GM18873 (cell line): ENCODE measurements at regions not wholly inside any gene's neighbourhood (a gene's known extent, or its start where the extent isn't known, plus 50 kb on each side); places are given as distances from the start of the nearest gene placed in this dataset.
"Not testable (repeated sequence)": the region's sequence is repeated elsewhere in the genome, so short reads cannot be mapped to it uniquely, and the experiment has no call there.

ENCODE experiments used
- ATAC-seq: cut with Tn5 transposase; IDR thresholded peaks from one replicate; pipeline ENCODE4 v1.9.1; 2021; ENCODE audit warnings: mild to moderate bottlenecking, moderate library complexity, moderate number of reproducible peaks; ENCODE audit not compliant: unreplicated experiment, low FRiP score

DNA sequence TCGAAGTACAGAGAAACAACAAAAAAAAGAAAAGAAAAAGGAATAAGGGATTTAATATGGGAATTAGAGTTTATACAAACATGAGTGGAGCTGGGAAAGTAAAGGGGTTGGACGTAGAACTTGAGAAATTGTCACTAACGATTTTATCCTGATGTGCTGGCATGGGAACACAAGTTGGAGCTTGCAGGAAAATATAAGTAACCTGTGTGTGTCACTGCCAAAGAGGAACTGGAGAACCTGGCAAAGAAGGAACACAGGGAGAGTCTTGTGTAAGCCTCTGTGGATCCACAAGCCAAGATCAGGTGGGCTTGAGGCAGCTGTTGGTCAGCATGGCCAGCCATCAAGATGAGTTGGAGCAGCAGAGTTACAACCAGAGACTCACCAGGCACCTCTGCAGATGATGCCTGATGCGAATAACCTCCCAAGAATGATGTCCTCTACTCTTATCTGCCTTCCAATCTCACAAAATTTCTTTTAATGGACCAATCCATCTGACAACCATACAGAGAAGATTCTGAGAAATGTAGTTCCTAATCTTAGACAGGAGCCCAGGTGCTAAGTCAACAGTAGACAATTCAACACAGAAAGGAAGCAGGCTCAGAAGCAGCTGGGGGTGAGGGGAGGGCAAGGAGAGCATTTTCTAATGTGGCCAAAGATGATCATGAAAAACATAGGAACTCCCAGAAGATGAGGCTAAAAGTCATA is 77.0 kb upstream of the SPOPL start:
- no peak for ATAC-seq

DNA sequence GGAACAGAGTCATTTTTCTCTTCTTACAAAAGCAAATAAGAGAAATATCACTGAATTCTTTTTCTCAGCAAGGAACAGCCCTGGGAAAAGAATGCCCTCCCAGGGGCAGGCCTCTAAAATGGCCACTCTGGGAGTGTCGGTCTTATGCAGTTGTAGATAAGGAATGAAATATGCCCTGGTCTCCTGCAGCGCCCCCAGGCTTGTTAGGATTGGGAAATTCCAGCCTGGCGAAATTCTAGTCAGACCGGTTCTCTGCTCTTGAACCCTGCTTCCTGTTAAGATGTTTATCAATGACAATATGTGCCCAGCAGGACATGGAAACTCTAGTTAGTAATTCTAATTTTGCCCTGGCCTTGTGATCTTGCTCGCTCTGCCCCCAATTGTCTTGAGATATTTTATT is 75.5 kb upstream of the SPOPL start:
- not testable (repeated sequence) for ATAC-seq

GRCh38 chr2:138428710-138429440 is 72.7 kb upstream of the SPOPL start:
- no peak for ATAC-seq

DNA sequence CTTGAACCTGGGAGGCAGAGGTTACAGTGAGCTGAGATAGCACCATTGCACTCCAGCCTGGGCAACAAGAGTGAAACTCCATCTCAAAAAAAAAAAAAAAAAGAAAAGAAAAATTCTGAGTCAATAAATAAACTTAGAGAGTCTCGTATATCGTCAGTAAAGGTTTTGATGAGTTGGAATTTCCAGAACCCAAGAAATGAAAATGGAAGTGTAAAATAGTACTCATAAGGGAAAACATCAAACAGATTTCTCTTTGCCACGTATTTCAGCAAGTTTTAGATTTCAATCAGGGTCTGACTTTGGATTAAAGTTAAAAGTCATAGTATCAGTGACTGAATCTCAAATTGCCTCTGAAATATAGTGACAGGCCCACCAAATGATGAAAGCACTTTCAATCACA is 71.4 kb upstream of the SPOPL start:
- ATAC-seq, result no peak

- ATAC-seq, result no peak
Measured at GRCh38 chr2:138432971-138433370, 68.6 kb upstream of the SPOPL start.

DNA sequence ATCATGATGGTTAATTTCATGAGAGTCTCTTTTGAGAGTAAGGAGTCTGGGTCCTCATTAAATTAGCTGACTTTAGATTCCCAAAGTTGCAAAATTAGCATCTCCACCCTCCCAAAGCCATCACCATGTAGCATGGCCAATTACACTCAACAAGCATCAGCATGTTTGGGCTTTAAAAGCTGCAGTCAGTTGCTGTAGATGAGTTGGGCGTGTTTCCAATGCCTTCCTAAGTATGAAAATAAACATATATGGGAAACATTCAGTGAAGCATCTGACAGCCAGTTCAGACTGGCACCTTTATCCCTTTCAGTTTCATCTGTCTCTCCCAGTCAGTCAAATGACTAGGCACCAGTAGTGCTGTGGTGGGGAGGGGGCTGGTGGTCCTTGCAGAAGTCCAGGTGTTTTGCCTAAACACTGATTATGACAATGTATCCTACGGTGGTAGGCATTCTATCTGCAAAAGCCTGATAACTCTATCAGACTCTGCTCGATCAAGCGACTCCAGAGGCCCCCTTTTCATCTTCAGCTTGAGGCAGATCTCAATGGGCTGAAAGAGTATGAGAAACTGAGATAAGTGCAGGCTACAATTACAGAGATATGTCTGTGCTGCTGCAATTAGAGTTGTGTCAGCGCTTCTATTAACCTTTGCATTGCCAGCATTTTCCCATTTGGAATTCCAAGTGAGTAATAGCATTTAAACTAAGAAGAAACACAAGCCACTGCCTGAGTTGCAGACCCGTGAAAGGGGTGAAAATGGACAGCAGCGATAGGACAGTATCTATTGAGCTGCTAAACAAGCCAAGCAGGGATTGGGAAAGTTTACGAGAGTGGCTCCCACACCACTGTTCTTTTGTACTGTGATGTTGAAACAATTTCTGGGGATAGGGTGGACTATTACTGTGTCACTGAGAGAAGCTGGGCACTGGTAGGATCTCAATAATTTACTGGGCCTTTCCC is 67.3 kb upstream of the SPOPL start:
- ATAC-seq, result no peak

GRCh38 chr2:138435701-138436100 is 65.9 kb upstream of the SPOPL start:
- ATAC-seq, result no peak

DNA sequence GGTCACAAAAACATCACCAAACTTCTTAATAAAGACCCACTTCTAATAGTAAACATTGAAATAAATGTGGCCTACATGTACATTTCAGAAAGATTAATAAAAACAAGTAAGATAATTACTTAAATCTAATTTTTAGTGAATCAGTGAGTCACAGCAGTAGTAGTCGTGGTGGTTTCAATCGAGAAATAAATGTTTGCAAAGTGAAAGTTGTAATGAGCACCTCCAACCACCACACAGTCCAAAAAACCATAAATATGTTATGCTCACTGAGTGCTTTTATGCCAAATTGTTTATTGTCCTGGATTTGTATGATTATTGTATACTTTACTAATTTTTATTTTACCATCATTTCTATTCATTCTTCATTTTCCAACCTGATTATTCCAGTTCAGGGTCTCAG is 61.8 kb upstream of the SPOPL start:
- no peak for ATAC-seq

- ATAC-seq, result no peak
Measured at GRCh38 chr2:138440759-138441158, 60.8 kb upstream of the SPOPL start.

DNA sequence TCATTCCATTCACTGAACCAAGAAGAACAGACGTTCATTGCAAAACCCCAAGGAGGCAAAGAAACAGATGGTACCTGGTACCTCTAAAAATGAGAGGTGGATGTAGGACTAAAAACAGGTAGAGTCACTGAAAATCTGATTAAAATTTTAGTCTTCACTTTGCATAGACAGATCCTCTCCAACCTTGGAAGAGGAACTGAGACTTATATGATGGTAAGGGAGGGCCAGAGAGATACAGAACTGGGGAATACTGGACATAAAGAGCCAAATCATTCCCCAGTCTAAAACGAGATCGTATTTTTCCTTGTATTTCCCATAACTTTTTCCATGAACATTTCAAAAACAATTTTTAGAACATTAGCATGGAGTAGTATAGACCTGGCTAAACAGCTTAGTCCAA is 59.7 kb upstream of the SPOPL start:
- no peak for ATAC-seq

GRCh38 chr2:138444411-138444810 is 57.2 kb upstream of the SPOPL start:
- ATAC-seq, result no peak

DNA sequence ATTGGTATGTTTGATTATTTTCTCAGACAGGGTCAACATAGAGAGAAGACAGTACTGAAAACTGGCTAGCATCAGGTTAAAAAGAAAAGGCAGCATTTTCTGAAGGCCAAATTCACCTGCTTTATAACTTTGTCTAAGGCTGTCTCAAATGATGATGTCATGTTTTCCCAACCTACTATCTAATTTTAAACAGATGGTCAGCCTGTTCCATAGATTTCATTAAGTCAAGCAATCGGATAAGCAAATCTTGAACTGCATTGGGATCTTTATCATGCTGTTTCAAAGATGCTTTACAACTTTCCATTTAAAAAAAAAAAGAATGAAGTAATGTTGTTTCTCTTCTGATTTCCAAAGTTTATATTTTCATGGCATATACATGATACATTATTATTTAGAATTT is 56.3 kb upstream of the SPOPL start:
- ATAC-seq, result no peak

GRCh38 chr2:138446043-138446442 is 55.5 kb upstream of the SPOPL start:
- ATAC-seq, result no peak

DNA sequence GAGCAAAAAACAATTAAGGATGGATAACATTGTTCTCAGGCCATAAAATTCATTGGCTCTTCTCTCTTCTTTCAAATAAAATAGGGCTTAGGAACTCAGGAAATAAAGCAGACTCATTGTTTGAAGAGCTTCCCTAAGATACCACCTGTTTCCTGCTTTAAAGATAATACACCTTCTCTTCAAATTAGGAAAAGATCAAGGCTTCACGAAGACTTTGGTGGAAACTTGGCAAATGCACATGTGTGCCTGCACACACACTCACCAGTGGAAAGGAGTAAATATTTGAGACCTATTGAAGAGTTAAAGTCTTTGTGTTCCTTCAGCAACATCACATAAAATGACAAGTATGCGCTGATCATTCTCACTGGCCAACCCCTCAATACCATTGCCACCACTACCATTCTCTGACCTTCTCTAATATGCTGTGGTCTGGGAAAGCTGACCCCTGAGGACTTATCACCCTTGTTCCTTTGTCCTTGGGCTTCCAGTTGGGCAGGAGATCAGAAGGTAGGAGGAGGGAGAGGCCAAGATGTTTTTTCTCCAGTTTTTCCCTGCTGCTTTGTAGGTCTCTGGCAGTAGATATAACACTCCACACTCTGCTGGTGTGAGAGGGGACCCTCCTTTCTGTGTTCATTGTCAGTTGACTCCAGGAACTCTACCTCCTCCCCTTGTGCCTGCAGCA is 53.5 kb upstream of the SPOPL start:
- ATAC-seq, result no peak
